ENCODE measurements at regions not wholly inside any gene's neighbourhood (a gene's known extent, or its start where the extent isn't known, plus 50 kb on each side); places are given as distances from the start of the nearest gene placed in this dataset.

- DNase-seq, result no peak
- Mint-ChIP-seq H3K27me3 (peaks cover 0 to 11% (median 10%) of the 10 kb centered on the region in 3 donors), H3K4me3 (no peak overlapping the region), H3K9me3 (peaks cover 9 to 33% (median 13%) of the 10 kb centered on the region in 7 donors), H3K36me3 (no peaks in the 10 kb centered on the region), H3K4me1 (no peaks in the 10 kb centered on the region), H3K27ac (no peak overlapping the region)
- ATAC-seq (ENCODE audit: low read depth in 2 of 2), result no peak
Observed at GRCh38 chr10:58885146-58885545, 291.3 kb upstream of the PHYHIPL start.

GRCh38 chr10:58885686-58886345, 290.6 kb upstream of the PHYHIPL start:
- Mint-ChIP-seq H3K9me3 (peaks cover 8 to 27% (median 13%) of the 10 kb centered on the region in 7 donors), H3K4me3 (no peak overlapping the region), H3K27ac (no peak overlapping the region), H3K27me3 (peaks cover 0 to 11% (median 10%) of the 10 kb centered on the region in 3 donors), H3K4me1 (no peaks in the 10 kb centered on the region), H3K36me3 (no peaks in the 10 kb centered on the region)
- ATAC-seq (ENCODE audit: low read depth in 2 of 2) (no peak), DNase-seq (no peak)

- Mint-ChIP-seq H3K27me3 (peaks cover 0 to 11% (median 10%) of the 10 kb centered on the region in 3 donors), H3K4me1 (no peaks in the 10 kb centered on the region), H3K4me3 (no peak overlapping the region), H3K36me3 (no peaks in the 10 kb centered on the region), H3K9me3 (peaks cover 5 to 21% (median 9%) of the 10 kb centered on the region in 7 donors), H3K27ac (no peak overlapping the region)
- no peak for ATAC-seq (ENCODE audit: low read depth in 2 of 2)
- no peak for DNase-seq
Observed at GRCh38 chr10:58886406-58886805, 290.0 kb upstream of the PHYHIPL start.

GRCh38 chr10:58887474-58887873, 289.0 kb upstream of the PHYHIPL start:
- Mint-ChIP-seq H3K4me1 (no peaks in the 10 kb centered on the region), H3K27me3 (peaks cover 0 to 11% (median 10%) of the 10 kb centered on the region in 3 donors), H3K4me3 (no peak overlapping the region), H3K9me3 (peaks cover 1 to 10% (median 4%) of the 10 kb centered on the region in 7 donors), H3K36me3 (no peaks in the 10 kb centered on the region), H3K27ac (no peak overlapping the region)
- no peak for ATAC-seq (ENCODE audit: low read depth in 2 of 2)
- no peak for DNase-seq

- Mint-ChIP-seq H3K4me1 (no peaks in the 10 kb centered on the region), H3K4me3 (no peak overlapping the region), H3K27ac (no peak overlapping the region), H3K36me3 (no peaks in the 10 kb centered on the region), H3K27me3 (peaks cover 0 to 11% (median 10%) of the 10 kb centered on the region in 3 donors), H3K9me3 (peaks cover 0 to 9% (median 0%) of the 10 kb centered on the region in 7 donors)
- ATAC-seq (ENCODE audit: low read depth in 2 of 2) (no peak), DNase-seq (no peak)
Observed at GRCh38 chr10:58888957-58889356, 287.5 kb upstream of the PHYHIPL start.

GRCh38 chr10:58892031-58892531, 284.4 kb upstream of the PHYHIPL start:
- H3K27ac Mint-ChIP-seq, result no peak overlapping the region
- DNase-seq, result no peak
- peaks cover 0 to 9% (median 0%) of the 10 kb centered on the region in 7 donors for H3K9me3 Mint-ChIP-seq
- ATAC-seq (ENCODE audit: low read depth in 2 of 2), result no peak
- no peaks in the 10 kb centered on the region for H3K36me3 Mint-ChIP-seq
- no peak overlapping the region for H3K4me3 Mint-ChIP-seq
- H3K27me3 Mint-ChIP-seq, result peaks cover 0 to 11% (median 10%) of the 10 kb centered on the region in 3 donors
- H3K4me1 Mint-ChIP-seq, result no peaks in the 10 kb centered on the region

GRCh38 chr10:58894929-58895328, 281.5 kb upstream of the PHYHIPL start:
- no peak for DNase-seq
- ATAC-seq (ENCODE audit: low read depth in 2 of 2), result no peak
- Mint-ChIP-seq H3K27ac (no peak overlapping the region), H3K27me3 (peaks cover 0 to 8% (median 0%) of the 10 kb centered on the region in 3 donors), H3K4me1 (no peaks in the 10 kb centered on the region), H3K4me3 (no peak overlapping the region), H3K9me3 (peaks cover 0 to 5% (median 0%) of the 10 kb centered on the region in 7 donors), H3K36me3 (no peaks in the 10 kb centered on the region)

GRCh38 chr10:58896229-58896628, 280.2 kb upstream of the PHYHIPL start:
- peaks cover 0 to 8% (median 0%) of the 10 kb centered on the region in 3 donors for H3K27me3 Mint-ChIP-seq
- H3K27ac Mint-ChIP-seq, result no peak overlapping the region
- no peaks in the 10 kb centered on the region for H3K36me3 Mint-ChIP-seq
- ATAC-seq (ENCODE audit: low read depth in 2 of 2), result no peak
- no peaks in the 10 kb centered on the region for H3K4me1 Mint-ChIP-seq
- H3K4me3 Mint-ChIP-seq, result no peak overlapping the region
- no peak for DNase-seq
- peaks cover 0 to 5% (median 2%) of the 10 kb centered on the region in 7 donors for H3K9me3 Mint-ChIP-seq

- DNase-seq (no peak), ATAC-seq (ENCODE audit: low read depth in 2 of 2) (no peak)
- peaks cover 0 to 11% (median 5%) of the 10 kb centered on the region in 7 donors for H3K9me3 Mint-ChIP-seq
- H3K27me3 Mint-ChIP-seq, result peaks cover 0 to 8% (median 0%) of the 10 kb centered on the region in 3 donors
- no peak overlapping the region for H3K27ac Mint-ChIP-seq
- no peaks in the 10 kb centered on the region for H3K36me3 Mint-ChIP-seq
- H3K4me1 Mint-ChIP-seq, result no peaks in the 10 kb centered on the region
- H3K4me3 Mint-ChIP-seq, result no peak overlapping the region
Observed at GRCh38 chr10:58897236-58897635, 279.2 kb upstream of the PHYHIPL start.

GRCh38 chr10:58897708-58898107, 278.7 kb upstream of the PHYHIPL start:
- DNase-seq (no peak), ATAC-seq (ENCODE audit: low read depth in 2 of 2) (no peak)
- H3K27me3 Mint-ChIP-seq, result peaks cover 0 to 8% (median 0%) of the 10 kb centered on the region in 3 donors
- H3K36me3 Mint-ChIP-seq, result no peaks in the 10 kb centered on the region
- H3K4me3 Mint-ChIP-seq, result no peak overlapping the region
- no peak overlapping the region for H3K27ac Mint-ChIP-seq
- peaks cover 0 to 11% (median 5%) of the 10 kb centered on the region in 7 donors for H3K9me3 Mint-ChIP-seq
- no peaks in the 10 kb centered on the region for H3K4me1 Mint-ChIP-seq

- Mint-ChIP-seq H3K27ac (no peak overlapping the region), H3K9me3 (peaks cover 0 to 11% (median 5%) of the 10 kb centered on the region in 7 donors), H3K4me3 (no peak overlapping the region), H3K27me3 (peaks cover 0 to 8% (median 0%) of the 10 kb centered on the region in 3 donors), H3K36me3 (no peaks in the 10 kb centered on the region), H3K4me1 (no peaks in the 10 kb centered on the region)
- DNase-seq (no peak), ATAC-seq (ENCODE audit: low read depth in 2 of 2) (no peak)
Observed at GRCh38 chr10:58898854-58899573, 277.4 kb upstream of the PHYHIPL start.

- no peaks in the 10 kb centered on the region for H3K36me3 Mint-ChIP-seq
- H3K4me1 Mint-ChIP-seq, result no peaks in the 10 kb centered on the region
- ATAC-seq (ENCODE audit: low read depth in 2 of 2) (no peak), DNase-seq (no peak)
- H3K27me3 Mint-ChIP-seq, result peaks cover 0 to 8% (median 0%) of the 10 kb centered on the region in 3 donors
- peaks cover 0 to 11% (median 5%) of the 10 kb centered on the region in 7 donors for H3K9me3 Mint-ChIP-seq
- no peak overlapping the region for H3K4me3 Mint-ChIP-seq
- H3K27ac Mint-ChIP-seq, result no peak overlapping the region
Observed at GRCh38 chr10:58901092-58901646, 275.3 kb upstream of the PHYHIPL start.

GRCh38 chr10:58903071-58903470, 273.4 kb upstream of the PHYHIPL start:
- peaks cover 1 to 11% (median 5%) of the 10 kb centered on the region in 7 donors for H3K9me3 Mint-ChIP-seq
- DNase-seq (no peak), ATAC-seq (ENCODE audit: low read depth in 2 of 2) (no peak)
- H3K4me1 Mint-ChIP-seq, result no peaks in the 10 kb centered on the region
- H3K36me3 Mint-ChIP-seq, result no peaks in the 10 kb centered on the region
- H3K27me3 Mint-ChIP-seq, result peaks cover 0 to 6% (median 5%) of the 10 kb centered on the region in 3 donors
- no peak overlapping the region for H3K27ac Mint-ChIP-seq
- no peak overlapping the region for H3K4me3 Mint-ChIP-seq
